HepG2 (cell line): ENCODE measurements at regions not wholly inside any gene's neighbourhood (a gene's known extent, or its start where the extent isn't known, plus 50 kb on each side); places are given as distances from the start of the nearest gene placed in this dataset.

Experiments used
- CTCF ChIP-seq: sonication (generic); formaldehyde crosslinking; IDR thresholded peaks from 2 replicates; pipeline ENCODE4 v1.5.0; 2020; ENCODE audit warnings: mild to moderate bottlenecking, missing genetic modification reagents, moderate library complexity
- GPN1 ChIP-seq: sonication (generic); formaldehyde crosslinking; IDR thresholded peaks from 2 replicates; pipeline ENCODE4 v1.5.1; 2020; ENCODE audit warnings: missing genetic modification reagents, borderline replicate concordance
- HBP1 ChIP-seq: IDR thresholded peaks from 2 replicates; pipeline ENCODE4 v1.6.1; 2016; ENCODE audit warnings: low read depth, control low read depth
- IRX3 ChIP-seq: sonication (generic); formaldehyde crosslinking; IDR thresholded peaks from 2 replicates; pipeline ENCODE4 v1.8.1; 2023; ENCODE audit warnings: mild to moderate bottlenecking, low read depth, missing genetic modification reagents, borderline replicate concordance
- RAD51 ChIP-seq: fragments of 450-650 bp; IDR thresholded peaks from 2 replicates; pipeline ENCODE4 v1.6.1; 2016; ENCODE audit warnings: borderline replicate concordance
- SP1 ChIP-seq, 2 experiments: fragments of 450-650 bp in 1 of 2; sonication (generic) in 1 of 2; formaldehyde crosslinking in 1 of 2; IDR thresholded peaks; 2 replicates each; pipeline versions ENCODE4 v1.4.0 to v1.6.1; 2016 to 2020; ENCODE audit warnings: missing genetic modification reagents in 1 of 2

- TF ChIP-seq CTCF (CRISPR knock-in tag): no peak
- TF ChIP-seq IRX3 (CRISPR knock-in tag): no peak
- TF ChIP-seq HBP1 (CRISPR knock-in tag): no peak
- TF ChIP-seq RAD51: no peak
- TF ChIP-seq SP1 (IDR thresholded peaks at IDR 0.05): no peak
- no peak for TF ChIP-seq SP1 (CRISPR knock-in tag; IDR thresholded peaks at IDR 0.05)
- TF ChIP-seq GPN1 (CRISPR knock-in tag): no peak
Observed at GRCh38 chr2:62343636-62344337, 147.9 kb downstream of the B3GNT2 start.
